ENCODE measurements at regions not wholly inside any gene's neighbourhood (a gene's known extent, or its start where the extent isn't known, plus 50 kb on each side); places are given as distances from the start of the nearest gene placed in this dataset.

GRCh38 chr2:14806613-14807012 is 174.1 kb downstream of the LRATD1 start:
- H3K4me1 ChIP-seq (ENCODE audit: control insufficient read depth in 1 of 2, insufficient read depth in 1 of 2, low read depth in 1 of 2, low read length in 1 of 2): no peaks in the 10 kb centered on the region
- no peak overlapping the region for H3K4me3 ChIP-seq (ENCODE audit: low read depth in 1 of 2, low read length in 1 of 2)
- H3K27me3 ChIP-seq: no peaks in the 10 kb centered on the region
- H3K36me3 ChIP-seq: no peaks in the 10 kb centered on the region
- no peak for TF ChIP-seq CTCF (IDR thresholded peaks at IDR 0.05)
- H3K27ac ChIP-seq: no peak overlapping the region
- H3K9me3 ChIP-seq: no peaks in the 10 kb centered on the region

GRCh38 chr2:14815201-14815600 is 182.7 kb downstream of the LRATD1 start:
- H3K9me3 ChIP-seq: no peaks in the 10 kb centered on the region

GRCh38 chr2:14816069-14817060 is 183.8 kb downstream of the LRATD1 start:
- Histone ChIP-seq H3K4me3 (ENCODE audit: low read depth in 1 of 2, low read length in 1 of 2) (no peak overlapping the region), H3K36me3 (no peaks in the 10 kb centered on the region), H3K9me3 (no peaks in the 10 kb centered on the region), H3K4me1 (ENCODE audit: control insufficient read depth in 1 of 2, insufficient read depth in 1 of 2, low read depth in 1 of 2, low read length in 1 of 2) (no peaks in the 10 kb centered on the region), H3K27ac (no peak overlapping the region), H3K27me3 (no peaks in the 10 kb centered on the region)
- TF ChIP-seq CTCF (IDR thresholded peaks at IDR 0.05): no peak

More at GRCh38 chr2:14815201-14815600, 182.7 kb downstream of the LRATD1 start:
- H3K4me1 ChIP-seq (ENCODE audit: control insufficient read depth in 1 of 2, insufficient read depth in 1 of 2, low read depth in 1 of 2, low read length in 1 of 2): no peaks in the 10 kb centered on the region
- H3K27ac ChIP-seq: no peak overlapping the region
- H3K36me3 ChIP-seq: no peaks in the 10 kb centered on the region
- H3K27me3 ChIP-seq: no peaks in the 10 kb centered on the region
- no peak overlapping the region for H3K4me3 ChIP-seq (ENCODE audit: low read depth in 1 of 2, low read length in 1 of 2)
- no peak for TF ChIP-seq CTCF (IDR thresholded peaks at IDR 0.05)

DNA sequence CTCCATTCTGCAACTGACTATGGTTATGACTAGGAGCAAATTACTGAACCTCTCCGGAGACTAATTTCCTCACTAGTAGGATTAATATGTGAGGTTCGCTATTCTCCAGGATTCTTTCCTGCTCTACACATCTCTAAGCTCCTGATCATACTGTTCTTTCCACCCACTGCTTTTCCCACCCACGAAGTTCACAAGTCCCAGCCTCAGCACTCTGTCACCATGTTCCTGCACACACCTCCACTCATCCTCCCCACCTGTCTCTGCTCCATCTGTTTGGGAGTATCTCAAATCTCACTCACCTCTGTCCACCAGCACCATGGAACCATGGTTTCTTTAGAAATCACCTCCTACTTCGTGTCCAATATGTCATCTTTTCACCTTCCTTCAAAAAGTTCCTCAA is 185.3 kb downstream of the LRATD1 start:
- Histone ChIP-seq H3K36me3 (no peaks in the 10 kb centered on the region), H3K27ac (no peak overlapping the region), H3K4me3 (ENCODE audit: low read depth in 1 of 2, low read length in 1 of 2) (no peak overlapping the region), H3K9me3 (no peaks in the 10 kb centered on the region), H3K27me3 (no peaks in the 10 kb centered on the region), H3K4me1 (ENCODE audit: control insufficient read depth in 1 of 2, insufficient read depth in 1 of 2, low read depth in 1 of 2, low read length in 1 of 2) (no peaks in the 10 kb centered on the region)
- no peak for TF ChIP-seq CTCF (IDR thresholded peaks at IDR 0.05)

DNA sequence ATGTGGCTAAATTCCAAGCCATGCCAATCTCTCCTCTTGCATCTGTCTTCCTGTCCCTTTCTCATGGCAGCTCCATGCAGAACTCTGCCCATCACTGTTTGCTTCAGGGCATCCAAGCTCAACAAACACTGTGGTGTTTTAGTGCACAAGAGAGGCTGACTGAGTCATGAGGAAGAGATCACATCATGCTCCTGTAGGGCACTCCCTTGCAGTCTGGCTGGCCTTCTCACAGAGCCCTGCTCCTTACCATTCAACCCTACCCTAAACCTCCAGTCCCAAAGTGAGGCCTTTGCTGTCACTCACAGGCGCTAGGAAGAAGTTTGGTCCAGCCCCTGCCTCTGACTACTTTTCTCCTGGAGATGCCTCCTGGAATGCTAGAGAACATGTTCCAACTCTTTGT is 194.0 kb downstream of the LRATD1 start:
- H3K27me3 ChIP-seq: no peaks in the 10 kb centered on the region
- no peak overlapping the region for H3K4me3 ChIP-seq (ENCODE audit: low read depth in 1 of 2, low read length in 1 of 2)
- H3K27ac ChIP-seq: no peak overlapping the region
- no peaks in the 10 kb centered on the region for H3K4me1 ChIP-seq (ENCODE audit: control insufficient read depth in 1 of 2, insufficient read depth in 1 of 2, low read depth in 1 of 2, low read length in 1 of 2)
- no peaks in the 10 kb centered on the region for H3K36me3 ChIP-seq
- H3K9me3 ChIP-seq: no peaks in the 10 kb centered on the region
- TF ChIP-seq CTCF (IDR thresholded peaks at IDR 0.05): no peak
